LNCAP (cell line): ENCODE measurements at regions not wholly inside any gene's neighbourhood (a gene's known extent, or its start where the extent isn't known, plus 50 kb on each side); places are given as distances from the start of the nearest gene placed in this dataset.

ENCODE experiments used
- CTCF ChIP-seq: fragments of 450-650 bp; IDR thresholded peaks from 2 replicates; pipeline ENCODE4 v1.5.1; 2017; ENCODE audit warnings: mild to moderate bottlenecking

DNA sequence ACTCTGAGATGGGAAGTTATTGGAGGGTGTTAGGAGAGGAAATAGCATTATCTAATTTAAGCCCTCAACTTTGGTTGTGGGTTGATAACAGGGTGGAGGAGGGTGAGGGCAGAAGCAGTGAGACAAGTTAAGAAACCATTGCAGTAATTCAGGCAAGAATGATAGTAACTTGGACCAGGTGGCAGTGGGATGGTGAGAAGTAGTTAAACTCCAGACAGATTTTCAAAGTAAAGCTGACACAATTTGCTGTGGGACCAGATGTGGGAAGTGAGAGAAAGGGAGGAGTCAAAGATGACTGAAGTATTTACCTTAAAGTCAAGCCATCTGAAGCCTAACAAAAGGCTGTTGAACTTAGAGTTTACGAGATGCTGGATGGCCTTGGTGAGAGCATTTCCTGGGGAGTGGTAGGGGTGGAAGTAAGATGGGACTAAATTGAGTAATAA is 163.2 kb upstream of the KLF7 start:
- no peak for TF ChIP-seq CTCF

DNA sequence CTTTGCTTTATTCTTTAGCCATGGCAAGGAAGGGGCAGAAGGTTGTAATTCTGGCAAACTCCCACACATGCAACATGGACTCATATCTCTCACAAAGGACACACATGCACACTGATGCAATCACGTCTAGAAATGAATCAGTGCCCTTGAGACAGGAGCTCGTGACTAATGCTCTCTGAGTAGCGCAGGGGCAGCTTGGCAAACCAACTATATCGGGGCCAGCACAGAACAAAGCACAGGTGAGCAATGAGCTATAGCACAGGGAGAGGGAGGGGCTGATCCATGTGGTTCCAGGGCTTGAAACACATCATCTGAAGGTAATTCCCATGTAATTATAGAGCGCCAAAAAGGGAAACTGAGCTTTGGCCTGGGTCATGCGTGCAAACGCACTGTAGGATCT is 165.2 kb upstream of the KLF7 start:
- TF ChIP-seq CTCF = no peak

- TF ChIP-seq CTCF = no peak
These were observed 165.9 kb upstream of the KLF7 start for GRCh38 chr2:207331674-207332073.

GRCh38 chr2:207332480-207333212 is 166.9 kb upstream of the KLF7 start:
- TF ChIP-seq CTCF = no peak

- TF ChIP-seq CTCF = no peak
These were observed 168.0 kb upstream of the KLF7 start for GRCh38 chr2:207333599-207334300.

- TF ChIP-seq CTCF = no peak
These were observed 168.5 kb upstream of the KLF7 start for GRCh38 chr2:207334301-207334623.

- TF ChIP-seq CTCF = no peak
These were observed 169.1 kb upstream of the KLF7 start for GRCh38 chr2:207334624-207335371.
